ENCODE measurements at regions not wholly inside any gene's neighbourhood (a gene's known extent, or its start where the extent isn't known, plus 50 kb on each side); places are given as distances from the start of the nearest gene placed in this dataset.

DNA sequence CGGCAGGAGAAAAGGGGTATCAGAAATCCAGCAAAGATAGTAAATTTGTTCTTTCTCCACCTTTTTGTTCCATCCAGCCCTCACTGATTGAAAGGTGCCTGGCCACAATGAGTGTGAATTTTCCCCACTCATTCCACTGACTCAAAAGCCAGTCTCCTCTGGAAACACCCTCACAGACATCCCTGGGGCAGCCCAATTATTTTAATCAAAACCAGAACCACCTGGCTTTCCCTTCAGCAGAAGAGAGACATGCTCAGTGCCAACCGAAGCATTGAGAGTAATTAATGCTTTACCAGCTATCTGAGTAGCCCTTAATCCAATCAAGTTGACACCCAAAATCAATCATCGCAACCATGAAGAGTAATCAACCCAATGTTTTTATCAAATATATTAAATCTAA lies 1129.6 kb upstream of the GBE1 start:
- no peaks in the 10 kb centered on the region for H3K79me2 ChIP-seq (ENCODE audit: control insufficient read depth, insufficient read depth, low read length)
- H2AFZ ChIP-seq (ENCODE audit: control insufficient read depth, low read length) = no peak overlapping the region
- no peaks in the 10 kb centered on the region for H3K27me3 ChIP-seq (ENCODE audit: control insufficient read depth, extremely low read depth, insufficient read depth, low read length)
- H3K36me3 ChIP-seq (ENCODE audit: control insufficient read depth in 2 of 2, extremely low read depth in 1 of 2, insufficient read depth in 2 of 2, low read length in 2 of 2) = no peaks in the 10 kb centered on the region
- H4K20me1 ChIP-seq (ENCODE audit: control insufficient read depth, extremely low read depth, insufficient read depth, low read length) = no peaks in the 10 kb centered on the region
- DNase-seq (ENCODE audit: low read depth, low spot score) (no peak), FAIRE-seq (no peak)
- no peaks in the 10 kb centered on the region for H3K9me1 ChIP-seq (ENCODE audit: control insufficient read depth, extremely low read depth, insufficient read depth, low read length)
- dilution Hi-C loops (cut with MboI; ENCODE audit: extremely low pct_ligation_motif_present, low sequenced_read_pairs) = no loop called here
- H3K4me2 ChIP-seq (ENCODE audit: control insufficient read depth, extremely low read depth, insufficient read depth, low read depth, low read length) = no peak overlapping the region
- H3K9me3 ChIP-seq (ENCODE audit: control insufficient read depth, low read depth, low read length) = no peaks in the 10 kb centered on the region
- H3K4me3 ChIP-seq (ENCODE audit: control insufficient read depth in 2 of 3, extremely low read depth in 1 of 3, insufficient read depth in 2 of 3, low read depth in 1 of 3, low read length in 3 of 3) = no peak overlapping the region
- H3K4me1 ChIP-seq (ENCODE audit: control insufficient read depth, extremely low read depth, insufficient read depth, low read length) = no peaks in the 10 kb centered on the region
- TF ChIP-seq, protein P1, sequence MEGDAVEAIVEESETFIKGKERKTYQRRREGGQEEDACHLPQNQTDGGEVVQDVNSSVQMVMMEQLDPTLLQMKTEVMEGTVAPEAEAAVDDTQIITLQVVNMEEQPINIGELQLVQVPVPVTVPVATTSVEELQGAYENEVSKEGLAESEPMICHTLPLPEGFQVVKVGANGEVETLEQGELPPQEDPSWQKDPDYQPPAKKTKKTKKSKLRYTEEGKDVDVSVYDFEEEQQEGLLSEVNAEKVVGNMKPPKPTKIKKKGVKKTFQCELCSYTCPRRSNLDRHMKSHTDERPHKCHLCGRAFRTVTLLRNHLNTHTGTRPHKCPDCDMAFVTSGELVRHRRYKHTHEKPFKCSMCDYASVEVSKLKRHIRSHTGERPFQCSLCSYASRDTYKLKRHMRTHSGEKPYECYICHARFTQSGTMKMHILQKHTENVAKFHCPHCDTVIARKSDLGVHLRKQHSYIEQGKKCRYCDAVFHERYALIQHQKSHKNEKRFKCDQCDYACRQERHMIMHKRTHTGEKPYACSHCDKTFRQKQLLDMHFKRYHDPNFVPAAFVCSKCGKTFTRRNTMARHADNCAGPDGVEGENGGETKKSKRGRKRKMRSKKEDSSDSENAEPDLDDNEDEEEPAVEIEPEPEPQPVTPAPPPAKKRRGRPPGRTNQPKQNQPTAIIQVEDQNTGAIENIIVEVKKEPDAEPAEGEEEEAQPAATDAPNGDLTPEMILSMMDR (optimal IDR thresholded peaks at IDR 0.05 in 1 of 3, IDR thresholded peaks at IDR 0.05 in 1 of 3, conservative IDR thresholded peaks at IDR 0.05 in 1 of 3; ENCODE audit: extremely low read depth in 1 of 3, insufficient read depth in 2 of 3, low read length in 3 of 3) = no peak
- no peak for TF ChIP-seq EZH2 (IDR thresholded peaks at IDR 0.05; ENCODE audit: low read length)
- no peak overlapping the region for H3K9ac ChIP-seq (ENCODE audit: control insufficient read depth, extremely low read depth, insufficient read depth, low read length)
- H3K27ac ChIP-seq (ENCODE audit: control insufficient read depth, insufficient read depth, low read length) = no peak overlapping the region

DNA sequence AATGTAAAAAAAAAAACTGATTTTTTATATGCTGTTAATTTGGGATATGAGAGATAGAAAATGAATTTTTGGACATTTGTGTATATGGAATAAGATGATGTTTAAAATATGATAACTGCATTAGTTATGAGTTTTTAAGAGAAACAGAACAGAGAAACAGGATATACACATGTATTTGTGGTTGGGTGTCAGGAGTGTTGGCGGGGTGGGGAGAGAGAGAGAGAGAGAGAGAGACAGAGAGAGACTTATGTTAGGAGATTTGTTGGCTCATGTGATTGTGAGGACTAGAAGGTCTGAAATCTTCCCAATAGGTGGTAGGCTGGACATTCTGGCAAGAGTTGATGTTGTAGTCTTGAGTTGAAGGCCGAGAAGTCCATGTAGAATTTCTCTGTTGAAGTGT lies 1121.6 kb upstream of the GBE1 start:
- no peak for FAIRE-seq
- no peak overlapping the region for H2AFZ ChIP-seq (ENCODE audit: control insufficient read depth, low read length)
- dilution Hi-C loops (cut with MboI; ENCODE audit: extremely low pct_ligation_motif_present, low sequenced_read_pairs) = no loop called here

More for the DNA sequence above, 1121.6 kb upstream of the GBE1 start:
- no peaks in the 10 kb centered on the region for H4K20me1 ChIP-seq (ENCODE audit: control insufficient read depth, extremely low read depth, insufficient read depth, low read length)
- DNase-seq (ENCODE audit: low read depth, low spot score) = no peak
- no peak overlapping the region for H3K4me3 ChIP-seq (ENCODE audit: control insufficient read depth in 2 of 3, extremely low read depth in 1 of 3, insufficient read depth in 2 of 3, low read depth in 1 of 3, low read length in 3 of 3)
- H3K9me3 ChIP-seq (ENCODE audit: control insufficient read depth, low read depth, low read length) = no peaks in the 10 kb centered on the region
- H3K9me1 ChIP-seq (ENCODE audit: control insufficient read depth, extremely low read depth, insufficient read depth, low read length) = no peaks in the 10 kb centered on the region
- no peak overlapping the region for H3K4me2 ChIP-seq (ENCODE audit: control insufficient read depth, extremely low read depth, insufficient read depth, low read depth, low read length)
- no peak overlapping the region for H3K9ac ChIP-seq (ENCODE audit: control insufficient read depth, extremely low read depth, insufficient read depth, low read length)
- TF ChIP-seq EZH2 (IDR thresholded peaks at IDR 0.05; ENCODE audit: low read length) = no peak
- TF ChIP-seq, protein P1 (optimal IDR thresholded peaks at IDR 0.05 in 1 of 3, IDR thresholded peaks at IDR 0.05 in 1 of 3, conservative IDR thresholded peaks at IDR 0.05 in 1 of 3; ENCODE audit: extremely low read depth in 1 of 3, insufficient read depth in 2 of 3, low read length in 3 of 3) = no peak
- H3K79me2 ChIP-seq (ENCODE audit: control insufficient read depth, insufficient read depth, low read length) = no peaks in the 10 kb centered on the region
- no peaks in the 10 kb centered on the region for H3K27me3 ChIP-seq (ENCODE audit: control insufficient read depth, extremely low read depth, insufficient read depth, low read length)
- no peak overlapping the region for H3K27ac ChIP-seq (ENCODE audit: control insufficient read depth, insufficient read depth, low read length)
- no peaks in the 10 kb centered on the region for H3K4me1 ChIP-seq (ENCODE audit: control insufficient read depth, extremely low read depth, insufficient read depth, low read length)
- no peaks in the 10 kb centered on the region for H3K36me3 ChIP-seq (ENCODE audit: control insufficient read depth in 2 of 2, extremely low read depth in 1 of 2, insufficient read depth in 2 of 2, low read length in 2 of 2)

All from keratinocyte (primary cell).